Left forelimb (tissue), 1 donor: ENCODE measurements at regions not wholly inside any gene's neighbourhood (a gene's known extent, or its start where the extent isn't known, plus 50 kb on each side); places are given as distances from the start of the nearest gene placed in this dataset.

Source experiments
- DNase-seq: peaks from one replicate; pipeline ENCODE4 v3.0.0-alpha.2; 2018; ENCODE audit warnings: low spot score

- DNase-seq: no peak
Measured at GRCh38 chr2:238561230-238561629, 134.5 kb downstream of the ASB1 start.

GRCh38 chr2:238562446-238562845 lies 135.7 kb downstream of the ASB1 start:
- DNase-seq: no peak

GRCh38 chr2:238563551-238563950 lies 136.8 kb downstream of the ASB1 start:
- DNase-seq: no peak

GRCh38 chr2:238564286-238564920 lies 137.7 kb downstream of the ASB1 start:
- no peak for DNase-seq

- DNase-seq: no peak
Measured at GRCh38 chr2:238565031-238565430, 138.3 kb downstream of the ASB1 start.

- DNase-seq: no peak
Measured at GRCh38 chr2:238566001-238566645, 139.4 kb downstream of the ASB1 start.

GRCh38 chr2:238567067-238567855 lies 140.5 kb downstream of the ASB1 start:
- no peak for DNase-seq

- DNase-seq: no peak
Measured at GRCh38 chr2:238567996-238568395, 141.3 kb downstream of the ASB1 start.

GRCh38 chr2:238568455-238569440 lies 142.0 kb downstream of the ASB1 start:
- no peak for DNase-seq

GRCh38 chr2:238569507-238570195 lies 142.9 kb downstream of the ASB1 start:
- no peak for DNase-seq

GRCh38 chr2:238570391-238570790 lies 143.7 kb downstream of the ASB1 start:
- no peak for DNase-seq

GRCh38 chr2:238570926-238571325 lies 144.2 kb downstream of the ASB1 start:
- DNase-seq: no peak

GRCh38 chr2:238571661-238572372 lies 145.1 kb downstream of the ASB1 start:
- DNase-seq: no peak

GRCh38 chr2:238573065-238573778 lies 146.5 kb downstream of the ASB1 start:
- no peak for DNase-seq

- peak; percentile 59 for DNase-seq
Measured at GRCh38 chr2:238573916-238574315, 147.2 kb downstream of the ASB1 start.

- no peak for DNase-seq
Measured at GRCh38 chr2:238574490-238575271, 148.0 kb downstream of the ASB1 start.

GRCh38 chr2:238576674-238577073 lies 149.9 kb downstream of the ASB1 start:
- DNase-seq: no peak

- no peak for DNase-seq
Measured at GRCh38 chr2:238578256-238578655, 151.5 kb downstream of the ASB1 start.

- peak; percentile 57 for DNase-seq
Measured at GRCh38 chr2:238580486-238580885, 153.8 kb downstream of the ASB1 start.
